Natural killer cell (primary cell): ENCODE measurements at regions not wholly inside any gene's neighbourhood (a gene's known extent, or its start where the extent isn't known, plus 50 kb on each side); places are given as distances from the start of the nearest gene placed in this dataset.

Experiments
- ATAC-seq, 3 donors: fragments of 150-1000 bp in 2 of 3; fragments of 200-7000 bp in 1 of 3; cut with Tn5 transposase; 1 replicate in 1 of 3; 2 replicates in 2 of 3; pipeline ENCODE4 v1.10.0; 2021; ENCODE audit warnings: mild to moderate bottlenecking in 2 of 3, moderate library complexity in 2 of 3
- DNase-seq, 2 donors: peaks; one replicate each; pipeline versions ENCODE4 v3.0.0 to v3.0.0-alpha.2; 2013 to 2021; ENCODE audit warnings: mixed read lengths in 1 of 2
- H3K27ac ChIP-seq: one replicate; pipeline ENCODE4 v1.5.1; 2013; ENCODE audit warnings: mild to moderate bottlenecking, low read length
- H3K27me3 ChIP-seq: one replicate; pipeline ENCODE4 v1.6.1; 2013; ENCODE audit warnings: low read length; ENCODE audit not compliant: control insufficient read depth, insufficient read depth
- H3K36me3 ChIP-seq: one replicate; pipeline ENCODE4 v1.6.1; 2013; ENCODE audit warnings: low read length; ENCODE audit not compliant: control insufficient read depth, insufficient read depth
- H3K4me1 ChIP-seq: one replicate; pipeline ENCODE4 v1.6.1; 2013; ENCODE audit warnings: low read length; ENCODE audit not compliant: control insufficient read depth, insufficient read depth
- H3K4me3 ChIP-seq: one replicate; pipeline ENCODE4 v1.5.1; 2013; ENCODE audit warnings: low read length
- H3K9me3 ChIP-seq: one replicate; pipeline ENCODE4 v1.6.1; 2013; ENCODE audit warnings: low read length; ENCODE audit not compliant: control insufficient read depth, insufficient read depth
- H3K27ac Mint-ChIP-seq, 2 donors: one replicate each; pipeline ENCODE4 v1.8.0; 2022; ENCODE audit warnings: mild to moderate bottlenecking in 2 of 2, mixed read lengths in 2 of 2, moderate library complexity in 1 of 2
- H3K27me3 Mint-ChIP-seq, 2 donors: one replicate each; pipeline ENCODE4 v1.8.0; 2022; ENCODE audit warnings: low read depth in 2 of 2, mixed read lengths in 2 of 2
- H3K36me3 Mint-ChIP-seq: one replicate; pipeline ENCODE4 v1.8.0; 2022; ENCODE audit warnings: mixed read lengths
- H3K4me1 Mint-ChIP-seq, 2 donors: one replicate each; pipeline ENCODE4 v1.8.0; 2022; ENCODE audit warnings: mixed read lengths in 2 of 2
- H3K4me3 Mint-ChIP-seq: one replicate; pipeline ENCODE4 v1.8.0; 2022; ENCODE audit warnings: mild to moderate bottlenecking, moderate library complexity, mixed read lengths
- H3K9me3 Mint-ChIP-seq, 2 donors: one replicate each; pipeline ENCODE4 v1.8.0; 2022; ENCODE audit warnings: mixed read lengths in 2 of 2
- CTCF ChIP-seq: fragments of 200-600 bp; IDR thresholded peaks from one replicate; pipeline ENCODE4 v1.8.0; 2022; ENCODE audit warnings: antibody characterized with exemption
- WGBS: methylation state at CpG from one replicate; pipeline ENCODE4 v1.1.7; 2013; ENCODE audit warnings: missing lambda C conversion rate; ENCODE audit not compliant: insufficient coverage; 5-methylcytosine and 5-hydroxymethylcytosine counted together
- intact Hi-C: fragments of 100-400 bp; cut with micrococcal nuclease; formaldehyde crosslinking; loops from one replicate; pipeline ENCODE4 v1.14.2; 2022

GRCh38 chr7:70846208-70846607, 285.7 kb upstream of the GALNT17 start:
- Mint-ChIP-seq H3K36me3 (no peaks in the 10 kb centered on the region), H3K27ac (no peak overlapping the region), H3K9me3 (peaks cover 8 to 9% of the 10 kb centered on the region in 2 donors), H3K27me3 (peaks cover 0 to under 1% of the 10 kb centered on the region in 2 donors), H3K4me1 (peaks cover 6% of the 10 kb centered on the region in 2 donors), H3K4me3 (no peak overlapping the region)
- Histone ChIP-seq H3K36me3 (no peaks in the 10 kb centered on the region), H3K4me3 (no peak overlapping the region), H3K27ac (no peak overlapping the region), H3K9me3 (peaks cover 3% of the 10 kb centered on the region), H3K27me3 (no peaks in the 10 kb centered on the region), H3K4me1 (no peaks in the 10 kb centered on the region)
- DNase-seq: no peak
- TF ChIP-seq CTCF: no peak
- 94% methylated on average over 16 of the region's 16 CpGs for WGBS
- intact Hi-C loops: no loop called here
- ATAC-seq: no peak

GRCh38 chr7:70849580-70850235, 282.2 kb upstream of the GALNT17 start:
- no peak for TF ChIP-seq CTCF
- peak in 1 of 3 donors; percentile 32 for ATAC-seq
- H3K9me3 ChIP-seq: peaks cover 3% of the 10 kb centered on the region
- no peak overlapping the region for H3K27ac ChIP-seq
- Mint-ChIP-seq H3K27ac (no peak overlapping the region), H3K9me3 (peaks cover 8 to 9% of the 10 kb centered on the region in 2 donors), H3K36me3 (no peaks in the 10 kb centered on the region), H3K4me3 (no peak overlapping the region), H3K4me1 (peaks cover 6% of the 10 kb centered on the region in 2 donors), H3K27me3 (no peaks in the 10 kb centered on the region)
- H3K36me3 ChIP-seq: no peaks in the 10 kb centered on the region
- no peak for DNase-seq
- WGBS: 93% methylated on average over 3 of the region's 3 CpGs
- no peaks in the 10 kb centered on the region for H3K27me3 ChIP-seq
- intact Hi-C loops: loop anchor here (10.0 kb wide), 1 partner anchor 885 kb away; no protein-coding TSS in a partner anchor
- no peaks in the 10 kb centered on the region for H3K4me1 ChIP-seq
- H3K4me3 ChIP-seq: no peak overlapping the region

GRCh38 chr7:70855373-70855772, 276.6 kb upstream of the GALNT17 start:
- Mint-ChIP-seq H3K27ac (no peak overlapping the region), H3K4me1 (no peaks in the 10 kb centered on the region), H3K9me3 (no peaks in the 10 kb centered on the region), H3K36me3 (no peaks in the 10 kb centered on the region), H3K27me3 (peaks cover 0 to 4% of the 10 kb centered on the region in 2 donors), H3K4me3 (no peak overlapping the region)
- intact Hi-C loops: loop anchor here (10.0 kb wide), 1 partner anchor 879 kb away; no protein-coding TSS in a partner anchor
- WGBS: 89% methylated on average over 1 of the region's 1 CpG
- Histone ChIP-seq H3K27me3 (no peaks in the 10 kb centered on the region), H3K27ac (no peak overlapping the region), H3K4me3 (no peak overlapping the region), H3K36me3 (no peaks in the 10 kb centered on the region), H3K9me3 (no peaks in the 10 kb centered on the region), H3K4me1 (no peaks in the 10 kb centered on the region)
- no peak for TF ChIP-seq CTCF
- no peak for DNase-seq
- ATAC-seq: no peak
